ENCODE measurements at regions not wholly inside any gene's neighbourhood (a gene's known extent, or its start where the extent isn't known, plus 50 kb on each side); places are given as distances from the start of the nearest gene placed in this dataset.

DNA sequence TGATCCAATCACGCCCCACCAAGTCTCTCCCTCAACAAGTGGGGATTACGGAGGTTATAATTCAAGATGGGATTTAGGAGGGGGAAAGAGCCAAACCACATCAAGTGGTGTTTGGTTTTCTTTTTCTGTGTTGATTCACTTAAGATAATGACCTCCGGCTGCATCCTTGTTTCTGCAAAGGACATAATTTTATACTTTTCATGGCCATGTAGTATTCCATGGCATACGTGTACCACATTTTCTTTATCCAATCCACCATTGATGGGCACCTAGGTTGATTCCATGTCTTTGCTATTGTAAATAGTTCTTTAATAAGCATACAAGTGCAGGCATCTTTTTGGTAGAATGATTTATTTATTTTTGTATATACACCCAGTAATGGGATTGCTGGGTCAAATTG, 162.5 kb upstream of the JUN start:
- TF ChIP-seq, protein P1, sequence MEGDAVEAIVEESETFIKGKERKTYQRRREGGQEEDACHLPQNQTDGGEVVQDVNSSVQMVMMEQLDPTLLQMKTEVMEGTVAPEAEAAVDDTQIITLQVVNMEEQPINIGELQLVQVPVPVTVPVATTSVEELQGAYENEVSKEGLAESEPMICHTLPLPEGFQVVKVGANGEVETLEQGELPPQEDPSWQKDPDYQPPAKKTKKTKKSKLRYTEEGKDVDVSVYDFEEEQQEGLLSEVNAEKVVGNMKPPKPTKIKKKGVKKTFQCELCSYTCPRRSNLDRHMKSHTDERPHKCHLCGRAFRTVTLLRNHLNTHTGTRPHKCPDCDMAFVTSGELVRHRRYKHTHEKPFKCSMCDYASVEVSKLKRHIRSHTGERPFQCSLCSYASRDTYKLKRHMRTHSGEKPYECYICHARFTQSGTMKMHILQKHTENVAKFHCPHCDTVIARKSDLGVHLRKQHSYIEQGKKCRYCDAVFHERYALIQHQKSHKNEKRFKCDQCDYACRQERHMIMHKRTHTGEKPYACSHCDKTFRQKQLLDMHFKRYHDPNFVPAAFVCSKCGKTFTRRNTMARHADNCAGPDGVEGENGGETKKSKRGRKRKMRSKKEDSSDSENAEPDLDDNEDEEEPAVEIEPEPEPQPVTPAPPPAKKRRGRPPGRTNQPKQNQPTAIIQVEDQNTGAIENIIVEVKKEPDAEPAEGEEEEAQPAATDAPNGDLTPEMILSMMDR (conservative IDR thresholded peaks at IDR 0.05; ENCODE audit: low read length), result no peak
- TF ChIP-seq EZH2phosphoT487 (IDR thresholded peaks at IDR 0.05; ENCODE audit: borderline replicate concordance), result no peak
- Histone ChIP-seq H3K79me2 (ENCODE audit: insufficient read depth, low read length) (no peaks in the 10 kb centered on the region), H3K4me3 (ENCODE audit: low read length, poor library complexity, severe bottlenecking) (no peak overlapping the region), H3K9me2 (replicated peaks; ENCODE audit: low read depth, low read length) (no peaks in the 10 kb centered on the region), H3K4me1 (ENCODE audit: insufficient read depth, low read length, poor library complexity, severe bottlenecking) (peaks cover 54% of the 10 kb centered on the region), H3F3A (ENCODE audit: low read depth) (no peaks in the 10 kb centered on the region), H3K4me2 (ENCODE audit: low read depth, low read length, poor library complexity, severe bottlenecking) (no peak overlapping the region), H2AFZ (ENCODE audit: low read length) (no peak overlapping the region), H3K36me3 (ENCODE audit: insufficient read depth, low read length) (no peaks in the 10 kb centered on the region), H3K9me3 (ENCODE audit: insufficient read depth, low read depth, low read length) (no peaks in the 10 kb centered on the region), H3K9ac (ENCODE audit: low read depth, low read length, poor library complexity, severe bottlenecking) (no peak overlapping the region), H3K27me3 (ENCODE audit: insufficient read depth, low read length, poor library complexity, severe bottlenecking) (no peaks in the 10 kb centered on the region), H4K20me1 (ENCODE audit: insufficient read depth, low read length, poor library complexity, severe bottlenecking) (no peaks in the 10 kb centered on the region)

DNA sequence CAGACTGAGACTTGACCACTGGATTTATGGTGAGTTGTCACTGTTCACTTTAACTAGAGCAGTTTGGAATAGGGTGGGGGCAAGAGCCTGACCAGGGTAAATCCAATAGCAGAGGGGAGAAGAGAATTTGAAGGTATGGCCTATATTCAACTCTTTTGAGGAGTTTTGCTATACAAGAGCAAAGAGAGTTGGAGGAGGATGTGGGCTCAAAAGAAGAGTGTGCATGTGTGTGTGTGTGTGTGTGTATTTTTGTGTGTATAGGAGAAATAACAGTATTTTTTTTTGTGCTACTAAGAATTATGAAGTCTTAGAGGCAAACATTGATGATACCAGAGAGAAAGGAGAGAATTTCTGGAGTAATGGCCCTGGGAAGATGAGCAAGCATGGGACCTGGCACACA, 164.8 kb upstream of the JUN start:
- Histone ChIP-seq H3K9me2 (replicated peaks; ENCODE audit: low read depth, low read length) (no peaks in the 10 kb centered on the region), H3K4me2 (ENCODE audit: low read depth, low read length, poor library complexity, severe bottlenecking) (no peak overlapping the region), H3K27me3 (ENCODE audit: insufficient read depth, low read length, poor library complexity, severe bottlenecking) (no peaks in the 10 kb centered on the region), H3K36me3 (ENCODE audit: insufficient read depth, low read length) (no peaks in the 10 kb centered on the region), H3K9ac (ENCODE audit: low read depth, low read length, poor library complexity, severe bottlenecking) (no peak overlapping the region), H4K20me1 (ENCODE audit: insufficient read depth, low read length, poor library complexity, severe bottlenecking) (no peaks in the 10 kb centered on the region), H3K79me2 (ENCODE audit: insufficient read depth, low read length) (no peaks in the 10 kb centered on the region), H3K4me1 (ENCODE audit: insufficient read depth, low read length, poor library complexity, severe bottlenecking) (peaks cover 34% of the 10 kb centered on the region), H3F3A (ENCODE audit: low read depth) (no peaks in the 10 kb centered on the region), H3K9me3 (ENCODE audit: insufficient read depth, low read depth, low read length) (no peaks in the 10 kb centered on the region), H2AFZ (ENCODE audit: low read length) (peak overlapping the region; percentile 71), H3K4me3 (ENCODE audit: low read length, poor library complexity, severe bottlenecking) (no peak overlapping the region)
- TF ChIP-seq EZH2phosphoT487 (IDR thresholded peaks at IDR 0.05; ENCODE audit: borderline replicate concordance), result no peak
- TF ChIP-seq, protein P1 (conservative IDR thresholded peaks at IDR 0.05; ENCODE audit: low read length), result no peak

DNA sequence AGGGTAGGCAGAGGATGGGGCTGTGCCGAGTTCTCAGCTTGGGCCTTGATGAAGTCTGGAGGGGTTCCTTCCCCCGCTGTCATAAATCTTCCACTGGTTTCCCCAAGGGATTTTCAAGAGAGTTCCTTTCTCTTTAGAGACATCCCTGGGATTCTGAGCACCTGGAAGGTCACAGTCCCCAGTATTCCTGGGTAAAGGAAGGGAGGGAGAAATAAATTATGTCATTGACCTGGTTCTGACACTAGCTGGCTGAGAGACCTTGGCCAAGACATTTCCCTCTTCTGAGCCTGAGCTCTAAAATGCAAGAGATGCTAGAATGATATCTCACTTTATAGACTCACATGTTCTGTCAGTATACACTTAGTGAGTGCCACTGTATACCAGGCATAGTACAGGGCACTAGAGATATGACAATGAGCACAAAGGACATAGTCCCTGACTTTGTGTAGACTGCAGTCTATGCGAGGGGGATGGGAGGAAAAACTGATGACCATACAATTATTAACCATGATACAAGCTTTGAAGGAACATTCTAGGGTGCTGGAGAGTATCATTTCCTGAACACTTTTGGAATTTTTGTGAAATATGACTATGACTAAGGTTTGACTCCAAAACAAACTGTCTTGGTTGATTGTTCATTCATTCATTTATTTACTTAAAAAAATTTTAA, 165.8 kb upstream of the JUN start:
- Histone ChIP-seq H3K9me3 (ENCODE audit: insufficient read depth, low read depth, low read length) (no peaks in the 10 kb centered on the region), H3K79me2 (ENCODE audit: insufficient read depth, low read length) (no peaks in the 10 kb centered on the region), H3K36me3 (ENCODE audit: insufficient read depth, low read length) (no peaks in the 10 kb centered on the region), H3K4me1 (ENCODE audit: insufficient read depth, low read length, poor library complexity, severe bottlenecking) (peaks cover 23% of the 10 kb centered on the region), H4K20me1 (ENCODE audit: insufficient read depth, low read length, poor library complexity, severe bottlenecking) (no peaks in the 10 kb centered on the region), H3K4me3 (ENCODE audit: low read length, poor library complexity, severe bottlenecking) (no peak overlapping the region), H3K9ac (ENCODE audit: low read depth, low read length, poor library complexity, severe bottlenecking) (no peak overlapping the region), H3K4me2 (ENCODE audit: low read depth, low read length, poor library complexity, severe bottlenecking) (no peak overlapping the region), H3K27me3 (ENCODE audit: insufficient read depth, low read length, poor library complexity, severe bottlenecking) (no peaks in the 10 kb centered on the region), H3F3A (ENCODE audit: low read depth) (no peaks in the 10 kb centered on the region), H3K9me2 (replicated peaks; ENCODE audit: low read depth, low read length) (no peaks in the 10 kb centered on the region), H2AFZ (ENCODE audit: low read length) (no peak overlapping the region)
- TF ChIP-seq, protein P1 (conservative IDR thresholded peaks at IDR 0.05; ENCODE audit: low read length), result no peak

Data from Loucy (cell line).